ENCODE measurements at regions not wholly inside any gene's neighbourhood (a gene's known extent, or its start where the extent isn't known, plus 50 kb on each side); places are given as distances from the start of the nearest gene placed in this dataset.
A peak's percentile ranks its signal among the peaks of the same experiment; 100 is the strongest.

DNA sequence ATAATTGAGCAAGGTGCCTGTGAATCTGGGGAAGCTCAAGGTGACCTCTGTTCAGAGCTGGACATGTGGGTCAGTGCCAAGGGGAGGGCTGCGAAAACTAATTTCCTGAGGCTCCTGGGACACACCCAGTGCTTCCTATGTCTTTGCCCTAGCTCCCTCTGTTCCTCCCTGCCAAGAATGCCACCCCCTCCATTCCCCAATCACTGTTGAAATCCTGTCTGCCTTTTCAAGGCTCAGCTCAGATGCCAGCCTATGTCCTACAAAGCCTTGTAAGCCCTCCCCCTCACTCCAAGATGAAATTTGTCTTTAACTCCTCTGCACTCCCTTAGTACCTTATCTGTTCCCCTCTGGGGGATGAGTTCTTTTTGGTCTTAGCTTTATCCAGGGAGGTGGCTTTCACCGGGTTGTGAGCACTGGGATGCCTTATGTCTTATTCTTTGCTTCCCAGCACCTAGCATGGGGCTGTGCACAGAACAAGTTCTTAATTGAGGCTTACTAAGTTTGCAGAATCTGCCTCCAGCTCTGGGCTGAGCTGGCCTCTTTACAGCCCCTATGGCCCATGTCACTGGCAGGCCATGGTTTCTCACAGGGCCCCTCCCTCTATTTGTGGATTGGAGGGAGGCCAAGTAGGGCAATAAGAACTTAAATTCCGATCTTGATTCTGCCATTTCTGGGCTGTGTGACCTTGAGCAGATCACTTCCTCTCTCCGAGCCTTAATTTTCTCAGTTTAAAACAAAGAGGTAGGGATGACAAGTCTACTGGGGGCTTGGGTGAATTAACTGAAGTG is 51.5 kb upstream of the EPB41L1 start:
- Histone ChIP-seq H3K4me3 (replicated peaks in 1 of 3; ENCODE audit: insufficient read depth in 1 of 3, low read depth in 1 of 3, low read length in 3 of 3) (no peak overlapping the region), H2AFZ (ENCODE audit: low read depth, low read length) (no peak overlapping the region), H4K20me1 (replicated peaks; ENCODE audit: control insufficient read depth, extremely low read depth, insufficient read depth, low read length) (no peaks in the 10 kb centered on the region), H3K36me3 (ENCODE audit: control insufficient read depth in 2 of 2, extremely low read depth in 1 of 2, insufficient read depth in 2 of 2, low read length in 2 of 2) (no peaks in the 10 kb centered on the region), H3K4me1 (ENCODE audit: control insufficient read depth, extremely low read depth, insufficient read depth, low read length) (peaks cover 10% of the 10 kb centered on the region), H3K27ac (ENCODE audit: insufficient read depth, low read depth, low read length) (no peak overlapping the region), H3K9me1 (replicated peaks; ENCODE audit: control insufficient read depth, extremely low read depth, insufficient read depth, low read length) (no peaks in the 10 kb centered on the region), H3K9ac (replicated peaks; ENCODE audit: extremely low read depth, insufficient read depth, low read length) (no peak overlapping the region), H3K4me2 (ENCODE audit: insufficient read depth, low read length) (no peak overlapping the region), H3K79me2 (ENCODE audit: control insufficient read depth, insufficient read depth, low read length) (no peaks in the 10 kb centered on the region), H3K27me3 (ENCODE audit: control insufficient read depth in 2 of 2, insufficient read depth in 2 of 2, low read length in 2 of 2) (no peaks in the 10 kb centered on the region), H3K9me3 (replicated peaks; ENCODE audit: control insufficient read depth, insufficient read depth, low read length) (no peaks in the 10 kb centered on the region)
- TF ChIP-seq MYC (IDR thresholded peaks at IDR 0.05; ENCODE audit: low read depth, low read length) (no peak), FOS (IDR thresholded peaks at IDR 0.05; ENCODE audit: borderline replicate concordance, insufficient read depth, low read length) (no peak), POLR2AphosphoS5 (IDR thresholded peaks at IDR 0.05; ENCODE audit: insufficient read depth, low read depth, low read length) (no peak), EZH2 (IDR thresholded peaks at IDR 0.05; ENCODE audit: borderline replicate concordance, low read depth, low read length, severe bottlenecking) (no peak), GATA2 (IDR thresholded peaks at IDR 0.05; ENCODE audit: insufficient read depth, insufficient read length, low read depth, low read length) (no peak), JUN (IDR thresholded peaks at IDR 0.05; ENCODE audit: borderline replicate concordance, insufficient read depth, insufficient read length, low read depth) (no peak), MAX (IDR thresholded peaks at IDR 0.05; ENCODE audit: insufficient read depth, insufficient read length) (no peak), POLR2A (IDR thresholded peaks at IDR 0.05; ENCODE audit: low read depth, low read length) (no peak)
- TF ChIP-seq, protein P1, sequence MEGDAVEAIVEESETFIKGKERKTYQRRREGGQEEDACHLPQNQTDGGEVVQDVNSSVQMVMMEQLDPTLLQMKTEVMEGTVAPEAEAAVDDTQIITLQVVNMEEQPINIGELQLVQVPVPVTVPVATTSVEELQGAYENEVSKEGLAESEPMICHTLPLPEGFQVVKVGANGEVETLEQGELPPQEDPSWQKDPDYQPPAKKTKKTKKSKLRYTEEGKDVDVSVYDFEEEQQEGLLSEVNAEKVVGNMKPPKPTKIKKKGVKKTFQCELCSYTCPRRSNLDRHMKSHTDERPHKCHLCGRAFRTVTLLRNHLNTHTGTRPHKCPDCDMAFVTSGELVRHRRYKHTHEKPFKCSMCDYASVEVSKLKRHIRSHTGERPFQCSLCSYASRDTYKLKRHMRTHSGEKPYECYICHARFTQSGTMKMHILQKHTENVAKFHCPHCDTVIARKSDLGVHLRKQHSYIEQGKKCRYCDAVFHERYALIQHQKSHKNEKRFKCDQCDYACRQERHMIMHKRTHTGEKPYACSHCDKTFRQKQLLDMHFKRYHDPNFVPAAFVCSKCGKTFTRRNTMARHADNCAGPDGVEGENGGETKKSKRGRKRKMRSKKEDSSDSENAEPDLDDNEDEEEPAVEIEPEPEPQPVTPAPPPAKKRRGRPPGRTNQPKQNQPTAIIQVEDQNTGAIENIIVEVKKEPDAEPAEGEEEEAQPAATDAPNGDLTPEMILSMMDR (IDR thresholded peaks at IDR 0.05; ENCODE audit: extremely low read depth in 1 of 2, insufficient read depth in 1 of 2, low read depth in 1 of 2, low read length in 2 of 2), result no peak
- ChIA-PET CTCF (interaction anchor here (0.7 to 2.2 kb wide), 10 partner anchors 9 to 110 kb away, joined by 3 to 11 read pairs (median 3); no protein-coding TSS in a partner anchor), POLR2A (no interaction called here)
- dilution Hi-C loops (cut with MboI; ENCODE audit: extremely low pct_ligation_motif_present, low sequenced_read_pairs) (no loop called here), intact Hi-C loops (cut with micrococcal nuclease) (no loop called here)
- no peak for FAIRE-seq
- DNase-seq (ENCODE audit: low read depth, low spot score), result peak; percentile 21
- no TSS peak for BruUV-seq (replicated peaks)

Measured in endothelial cell of umbilical vein (primary cell).